GM19328 (cell line): ENCODE measurements at regions not wholly inside any gene's neighbourhood (a gene's known extent, or its start where the extent isn't known, plus 50 kb on each side); places are given as distances from the start of the nearest gene placed in this dataset.

ENCODE experiments used
- ATAC-seq: cut with Tn5 transposase; IDR thresholded peaks from one replicate; pipeline ENCODE4 v1.9.1; 2021; ENCODE audit warnings: mild to moderate bottlenecking, moderate library complexity; ENCODE audit not compliant: unreplicated experiment

DNA sequence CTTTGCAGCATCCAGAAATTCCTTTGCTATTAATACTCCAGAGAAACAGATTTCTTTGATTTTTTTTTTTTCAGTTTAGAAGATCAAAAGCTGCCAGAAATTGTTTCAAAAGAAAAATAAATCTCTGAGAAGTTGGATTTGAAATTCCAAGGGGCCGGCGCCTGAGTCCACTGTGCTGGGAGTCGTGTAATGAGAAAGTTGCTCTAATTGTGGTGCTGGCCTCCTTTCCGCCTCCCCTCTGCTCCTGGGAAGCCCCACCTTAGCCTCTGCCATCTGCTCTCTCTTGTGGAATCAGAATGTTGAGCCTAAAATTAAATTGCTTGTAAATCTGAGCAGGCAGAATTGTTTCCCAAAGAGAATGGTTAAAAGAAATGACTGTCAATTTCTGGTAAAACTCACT, 93.3 kb downstream of the EMX2 start:
- no peak for ATAC-seq

DNA sequence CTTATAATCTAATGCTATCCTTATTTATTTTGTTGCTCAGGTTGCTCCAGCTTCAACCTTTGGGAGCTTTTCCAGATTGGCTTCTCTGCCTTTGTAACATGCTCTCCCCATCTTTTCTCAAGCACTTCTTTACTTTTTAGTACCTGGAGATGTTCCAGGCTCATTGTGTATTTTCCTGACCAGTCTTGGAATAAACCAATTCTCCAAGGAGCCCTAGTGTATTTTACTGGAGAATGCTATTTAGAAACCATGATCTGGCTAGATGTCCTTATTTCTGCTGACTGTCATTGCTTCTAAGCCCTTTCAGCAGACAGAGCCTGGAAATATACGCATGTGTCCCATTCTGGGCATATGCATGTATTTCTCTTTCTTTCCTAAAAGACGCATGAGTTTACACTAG, 95.7 kb downstream of the EMX2 start:
- ATAC-seq, result no peak

DNA sequence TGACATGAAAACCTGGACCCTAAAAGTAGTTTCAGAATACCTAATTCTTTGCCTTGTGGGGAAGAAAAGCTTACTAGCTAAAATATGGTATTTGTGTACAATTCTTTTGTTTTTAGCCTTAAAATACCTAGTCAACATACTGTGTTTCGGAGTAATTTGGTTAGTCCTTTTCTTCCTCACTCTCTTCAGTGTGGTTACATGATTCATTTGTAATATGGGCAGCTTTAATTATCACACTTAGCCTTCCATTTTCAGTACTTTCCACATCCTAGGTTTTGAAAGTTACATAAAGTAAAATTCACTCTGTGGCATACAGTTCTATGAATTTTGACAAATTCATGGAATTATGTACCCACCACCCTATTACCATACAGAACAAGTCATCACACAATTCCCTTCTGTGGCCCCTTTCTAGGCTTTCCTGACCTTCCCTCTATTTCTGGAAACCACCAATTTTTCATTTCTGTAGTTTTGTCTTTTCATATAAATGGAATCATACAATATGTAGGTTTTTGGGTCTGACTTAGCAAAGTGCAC, 96.2 kb downstream of the EMX2 start:
- no peak for ATAC-seq

DNA sequence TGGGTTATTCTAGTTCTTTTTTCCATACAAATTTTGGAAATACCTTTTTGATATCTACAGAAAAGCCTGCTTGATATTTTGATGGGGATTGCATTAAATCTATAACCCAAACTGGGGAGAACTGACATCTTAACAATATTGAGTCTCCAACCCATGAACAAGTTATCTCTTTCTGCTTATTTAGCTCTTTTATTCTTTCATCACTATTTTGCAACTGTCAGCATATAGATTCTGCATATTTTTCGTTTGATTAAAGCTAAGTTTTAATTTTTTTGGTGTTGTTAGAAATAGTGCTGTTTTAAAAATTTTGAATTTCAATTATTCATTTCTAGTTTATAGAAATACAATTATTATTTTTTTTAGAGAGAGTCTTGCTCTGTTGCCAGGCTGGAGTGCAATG, 97.9 kb downstream of the EMX2 start:
- no peak for ATAC-seq

DNA sequence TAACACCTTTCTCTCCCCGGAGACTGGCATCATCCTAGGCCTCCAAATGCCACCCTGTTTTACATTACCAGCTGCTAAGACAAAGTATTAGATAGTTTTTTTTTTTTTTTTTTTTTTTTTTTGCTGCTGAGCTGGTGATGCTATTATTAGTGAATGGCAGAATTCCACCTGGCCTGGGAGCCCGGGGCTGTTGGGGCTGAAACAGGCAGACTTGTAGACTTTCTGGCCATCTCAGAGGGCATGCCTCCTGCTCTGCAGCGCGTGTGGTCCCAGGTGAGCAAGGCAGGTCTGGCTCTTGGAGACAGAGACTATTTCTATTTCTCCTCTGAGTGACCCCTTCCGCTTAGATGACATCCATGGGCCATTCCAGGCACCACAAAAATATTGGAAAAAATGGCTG, 104.2 kb downstream of the EMX2 start:
- no peak for ATAC-seq

DNA sequence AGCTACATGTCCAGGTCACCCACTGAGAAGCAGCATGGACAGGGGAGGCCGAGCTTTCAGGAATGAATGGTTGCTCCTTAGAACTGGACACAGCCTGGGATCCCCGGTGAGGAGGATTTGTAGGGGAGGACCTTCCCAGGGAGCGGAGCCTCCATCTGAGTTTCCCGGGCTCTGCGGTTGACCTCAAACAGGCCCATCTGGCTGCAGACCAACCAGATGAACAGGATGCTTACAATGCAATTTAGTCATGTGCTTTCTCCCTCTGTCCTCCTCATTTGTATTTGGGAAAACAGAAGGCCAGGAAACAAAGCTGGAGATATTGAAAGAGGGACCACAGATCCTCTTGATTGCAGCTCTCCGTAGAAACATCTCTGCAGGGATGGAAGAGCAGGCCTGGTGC, 104.8 kb downstream of the EMX2 start:
- no peak for ATAC-seq

DNA sequence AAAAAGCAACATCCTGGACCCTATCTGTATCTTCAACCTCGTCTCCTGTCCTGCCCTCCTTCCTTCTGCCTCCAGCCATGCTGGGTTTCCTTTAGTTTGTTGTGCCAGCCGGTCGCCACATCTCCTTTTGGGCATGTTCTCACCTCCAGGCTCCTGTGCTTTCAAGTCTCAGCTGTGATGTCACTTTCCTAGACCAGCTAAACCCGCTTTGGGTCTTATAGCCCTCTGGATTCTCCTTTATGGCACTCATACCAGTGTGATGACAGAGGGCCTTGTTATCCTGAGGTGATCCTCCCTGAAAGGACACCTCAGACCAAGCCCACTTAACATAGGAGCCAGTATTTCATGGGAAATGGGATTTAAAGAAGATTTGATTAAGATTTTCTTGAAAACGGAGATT, 108.6 kb downstream of the EMX2 start:
- no peak for ATAC-seq

DNA sequence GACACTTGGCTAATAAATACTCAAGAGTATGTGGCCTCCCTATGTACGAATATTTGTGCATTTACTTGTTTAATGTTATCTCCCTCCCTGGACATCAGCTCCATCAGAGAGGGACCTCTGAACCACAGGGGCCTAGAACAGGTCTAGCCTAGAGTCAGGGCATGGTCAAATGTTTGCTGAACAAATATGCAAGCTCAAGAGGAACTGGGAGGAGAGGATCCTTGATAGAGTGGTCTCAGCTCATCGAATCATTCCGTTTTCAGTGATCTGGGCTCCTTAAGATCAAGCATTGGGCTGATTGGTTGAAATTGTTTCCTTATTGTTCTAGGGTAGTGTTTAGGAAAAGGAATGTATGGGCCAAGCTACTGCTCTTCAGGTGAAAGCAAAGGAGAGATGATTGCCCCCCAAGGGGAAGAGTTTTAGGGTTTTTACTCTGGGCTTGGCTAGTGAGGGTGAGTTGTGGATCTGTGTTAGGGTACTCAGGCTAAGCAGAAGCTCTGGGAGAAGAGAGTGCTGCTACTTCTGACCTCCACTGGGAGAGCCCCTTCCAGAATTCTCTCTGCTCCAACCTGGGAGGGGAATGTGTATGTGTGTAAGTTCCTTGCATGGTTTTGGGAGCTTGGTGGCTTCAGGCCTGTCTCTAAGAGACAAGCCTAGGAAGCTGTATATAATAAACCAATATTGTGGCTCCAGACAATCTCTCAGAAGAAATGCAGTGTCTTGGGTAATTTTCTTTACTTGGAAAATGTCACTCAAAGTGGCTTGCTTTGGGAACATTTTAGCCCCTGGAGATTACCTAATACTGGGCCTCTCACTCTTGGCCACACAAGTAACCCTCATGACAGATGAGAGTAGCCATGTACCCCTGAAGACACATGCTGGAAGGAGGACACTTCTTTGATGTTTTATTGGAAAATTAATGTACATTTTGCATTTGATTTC, 110.0 kb downstream of the EMX2 start:
- peak; percentile 23 for ATAC-seq

DNA sequence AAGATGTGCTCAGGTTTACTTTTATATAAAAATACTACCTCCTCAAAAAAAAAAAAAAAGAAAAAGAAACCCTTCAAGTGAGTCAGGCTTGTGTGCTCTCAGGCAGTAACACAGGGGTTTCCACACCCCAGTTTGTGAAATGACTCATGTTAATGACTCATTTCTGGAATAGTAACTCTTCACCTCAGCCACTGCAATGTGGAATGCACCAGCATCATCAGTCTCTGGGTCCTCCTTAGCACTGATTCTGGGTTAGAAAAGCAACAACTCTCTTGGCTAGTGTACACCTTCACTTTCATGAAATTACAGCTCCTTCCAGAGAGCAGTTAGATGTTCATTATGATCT, 110.6 kb downstream of the EMX2 start:
- peak; percentile 86 for ATAC-seq

DNA sequence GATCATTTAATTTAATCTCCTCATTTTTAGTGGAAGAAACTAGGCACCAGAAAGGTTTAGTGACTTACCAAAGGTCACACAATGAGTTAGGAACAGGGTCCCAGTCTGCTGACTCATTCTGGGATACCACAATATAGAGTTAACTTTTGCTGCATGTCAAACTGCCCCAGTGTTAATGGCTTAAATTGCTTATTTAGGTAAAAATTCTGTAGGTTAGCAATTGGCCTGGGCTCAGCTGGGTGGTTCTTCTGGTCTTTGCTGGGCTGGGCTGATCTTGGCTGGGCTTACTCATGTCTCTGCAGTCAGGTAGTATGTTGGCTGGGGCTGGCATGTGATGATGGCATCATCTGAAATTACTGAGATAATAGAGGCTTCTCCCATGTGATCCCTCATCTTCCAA, 111.6 kb downstream of the EMX2 start:
- no peak for ATAC-seq

DNA sequence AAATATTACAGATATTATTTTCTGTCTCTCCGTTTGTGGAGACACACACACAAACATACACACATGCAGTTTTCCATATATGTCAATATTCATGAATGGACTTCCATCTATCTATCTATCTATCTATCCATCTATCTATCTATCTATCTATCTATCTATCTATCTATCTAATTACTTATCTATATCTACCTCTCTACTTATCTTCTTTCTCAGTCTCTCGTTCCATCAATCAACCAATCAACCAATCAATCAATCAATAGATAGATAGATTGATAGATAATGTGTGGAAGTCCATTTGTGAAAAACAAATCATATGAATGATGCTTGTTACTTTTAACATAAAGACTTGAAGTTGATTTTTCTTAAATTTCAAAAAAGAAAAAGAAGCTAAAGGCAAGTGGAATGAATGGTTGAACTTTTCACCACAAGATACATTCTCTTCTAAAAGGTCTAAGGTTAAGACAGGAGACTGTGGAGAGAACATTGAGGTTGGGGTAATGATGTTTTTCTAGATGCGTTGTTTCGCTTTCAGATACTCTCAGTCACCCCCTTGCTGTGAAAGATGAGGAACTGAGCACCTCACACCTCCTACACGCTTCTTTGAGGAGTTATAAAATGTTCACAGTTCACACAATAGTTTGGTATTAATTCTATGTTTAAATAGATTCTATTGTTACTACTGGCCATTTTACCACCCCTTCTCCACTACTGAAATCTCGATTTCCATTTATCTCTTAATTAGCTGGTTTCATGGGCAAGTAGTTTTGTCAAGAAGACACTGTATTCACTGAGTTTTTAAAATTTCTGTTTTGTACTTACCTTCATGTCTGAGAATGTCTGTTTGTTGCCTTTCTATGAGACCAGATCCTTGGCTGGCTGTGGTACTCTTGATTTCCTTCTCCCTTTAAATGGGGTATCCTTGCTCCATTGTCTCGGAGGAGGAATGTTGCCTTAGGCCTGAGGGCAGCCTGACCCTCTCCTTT, 114.1 kb downstream of the EMX2 start:
- ATAC-seq, result peak; percentile 77

DNA sequence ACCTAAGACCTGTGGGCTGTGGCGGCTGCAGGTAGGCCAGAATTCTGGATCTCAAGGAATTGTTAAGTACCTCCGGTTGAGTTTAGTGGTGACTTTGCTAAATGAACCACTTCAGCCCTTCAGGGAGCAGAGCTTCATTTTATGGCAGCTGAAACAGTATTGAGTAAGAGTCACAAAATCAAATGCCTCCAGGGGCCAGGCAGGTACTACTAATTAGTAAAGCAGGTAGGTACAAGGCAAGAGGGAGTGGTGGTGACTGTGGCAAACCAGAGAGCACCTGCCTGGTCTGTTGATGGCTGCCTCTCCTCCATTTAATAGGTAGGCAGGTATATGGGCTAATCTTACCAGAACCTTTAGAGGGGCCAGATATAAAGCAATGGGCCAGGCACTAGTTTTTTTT, 118.8 kb downstream of the EMX2 start:
- no peak for ATAC-seq

DNA sequence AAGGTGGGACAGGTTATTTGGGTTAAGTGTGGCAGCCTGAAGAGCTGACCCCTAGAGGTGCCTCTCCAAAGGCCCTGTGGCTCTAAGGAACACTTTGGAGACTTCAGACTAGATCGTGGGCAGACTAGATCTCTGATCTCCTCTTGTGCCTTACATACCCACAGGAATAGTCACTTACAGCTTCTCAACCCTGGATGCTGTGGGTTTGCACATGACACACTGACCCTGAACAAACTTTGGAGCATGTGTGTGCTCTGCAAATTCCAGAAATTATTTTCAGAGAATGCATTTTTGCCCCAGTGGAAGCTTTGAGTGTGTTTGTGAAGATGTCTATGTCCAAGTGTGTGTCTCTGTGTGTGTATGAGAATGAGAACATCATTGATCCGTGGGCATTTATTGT, 119.6 kb downstream of the EMX2 start:
- ATAC-seq, result no peak

DNA sequence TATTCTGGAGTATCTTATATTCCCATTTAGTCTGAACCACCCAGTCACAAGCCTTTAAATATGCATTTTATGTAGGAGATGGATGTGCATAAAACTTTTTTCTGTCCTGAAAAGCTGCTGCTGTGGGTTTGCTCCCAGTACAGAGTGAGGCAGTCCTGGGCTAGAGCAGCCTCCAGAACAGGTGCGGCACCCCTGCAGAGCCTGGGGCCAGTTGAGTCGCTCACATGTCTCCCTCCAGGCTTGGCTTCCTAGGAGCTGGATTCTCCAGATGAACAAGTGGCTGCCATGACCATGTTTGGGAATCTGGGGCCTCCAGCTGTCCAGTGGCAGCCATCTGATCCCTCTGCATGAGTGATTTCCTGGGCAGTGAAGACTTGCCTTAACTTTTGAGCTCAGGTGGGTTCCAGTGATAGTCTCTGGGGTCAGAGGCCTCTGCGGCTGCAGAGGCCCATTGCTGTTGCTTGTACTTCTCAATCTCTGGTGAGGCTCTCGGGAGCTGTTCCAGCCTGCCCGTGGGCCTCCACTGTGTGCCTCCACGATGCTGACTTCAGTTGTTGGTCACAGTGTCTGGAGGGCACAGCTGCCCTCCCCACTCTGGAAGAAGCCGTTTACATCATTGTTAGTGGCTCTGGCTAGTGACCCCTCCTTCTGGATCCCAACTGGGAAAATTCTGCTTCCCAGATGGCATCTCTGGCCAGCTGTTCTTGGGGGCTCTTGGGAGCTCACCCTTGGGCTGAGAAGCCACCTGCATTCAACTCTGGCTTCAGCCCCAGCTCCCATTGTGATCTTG, 120.4 kb downstream of the EMX2 start:
- no peak for ATAC-seq

DNA sequence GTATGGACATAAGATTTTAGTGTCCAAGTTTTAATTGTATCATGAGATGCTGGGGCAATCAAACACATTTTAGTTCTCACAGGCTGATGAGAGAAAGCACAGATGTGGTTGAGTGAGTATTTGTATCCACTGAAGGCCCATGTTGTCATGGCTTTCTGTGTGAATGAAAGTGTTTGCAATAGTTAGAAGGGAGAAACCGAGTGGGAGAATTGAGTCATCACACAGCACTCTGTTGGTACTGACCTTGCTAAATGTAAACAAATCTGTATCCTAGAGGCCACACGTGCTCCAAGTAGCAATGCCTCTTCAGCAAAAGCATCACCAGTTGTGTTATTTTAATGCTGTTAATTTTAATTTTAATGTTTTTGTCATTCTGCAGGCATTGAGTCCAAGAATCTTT, 121.2 kb downstream of the EMX2 start:
- peak; percentile 94 for ATAC-seq

DNA sequence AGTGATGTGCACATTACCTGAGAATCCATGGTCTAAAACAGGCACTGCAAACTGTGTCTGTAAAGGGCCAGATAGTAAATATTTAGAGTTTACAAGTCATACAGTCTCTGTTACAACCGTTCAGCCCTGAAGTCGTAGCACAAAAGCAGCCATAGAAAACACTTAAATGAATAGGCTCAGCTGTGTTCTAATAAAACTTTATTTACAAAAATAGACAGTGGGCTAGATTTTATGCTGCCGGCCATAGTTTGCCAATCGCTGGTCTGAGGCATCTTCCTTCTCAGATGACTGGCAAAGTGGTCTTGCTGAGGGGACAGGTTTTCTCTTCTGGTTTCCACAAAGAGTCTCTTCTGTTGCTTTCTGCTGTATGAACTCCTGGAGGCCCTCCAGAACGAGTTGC, 121.7 kb downstream of the EMX2 start:
- no peak for ATAC-seq

DNA sequence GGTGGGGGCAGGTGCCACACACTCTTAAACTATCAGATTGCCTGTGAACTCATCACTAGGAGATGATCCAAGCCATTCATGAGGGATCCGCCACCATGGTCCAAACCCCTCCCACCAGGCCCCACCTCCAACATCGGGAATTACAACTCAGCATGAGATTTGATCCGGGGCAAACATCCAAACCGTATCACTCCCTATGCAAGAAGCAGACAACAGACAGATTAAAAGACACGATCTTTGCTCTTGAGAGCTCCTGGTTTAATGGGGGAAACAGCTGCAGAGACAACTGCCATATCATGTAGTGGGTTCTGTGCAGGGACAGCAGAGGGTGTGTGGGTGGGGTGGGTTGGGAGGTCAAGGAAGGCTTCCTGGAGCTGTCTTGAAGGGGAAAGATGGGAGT, 123.6 kb downstream of the EMX2 start:
- ATAC-seq, result no peak

DNA sequence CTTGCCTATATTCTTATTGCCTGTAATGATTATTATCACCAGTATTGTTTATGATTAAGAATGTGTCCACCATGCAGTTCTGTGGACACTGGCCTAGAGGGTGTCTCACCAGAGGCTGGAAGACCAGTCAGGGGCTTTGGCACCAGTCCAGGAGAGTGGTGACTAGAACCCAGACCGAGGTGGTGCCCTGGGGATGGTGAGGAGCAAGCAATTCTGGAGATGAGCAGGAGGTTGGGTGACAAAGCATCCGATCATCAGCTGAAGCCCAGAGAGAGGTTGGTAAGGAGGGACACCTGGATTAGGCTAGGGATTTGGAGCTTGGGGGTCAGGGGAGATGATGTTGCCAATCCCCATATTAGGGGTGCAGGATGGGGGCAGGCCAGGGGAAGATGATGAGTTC, 124.4 kb downstream of the EMX2 start:
- no peak for ATAC-seq

DNA sequence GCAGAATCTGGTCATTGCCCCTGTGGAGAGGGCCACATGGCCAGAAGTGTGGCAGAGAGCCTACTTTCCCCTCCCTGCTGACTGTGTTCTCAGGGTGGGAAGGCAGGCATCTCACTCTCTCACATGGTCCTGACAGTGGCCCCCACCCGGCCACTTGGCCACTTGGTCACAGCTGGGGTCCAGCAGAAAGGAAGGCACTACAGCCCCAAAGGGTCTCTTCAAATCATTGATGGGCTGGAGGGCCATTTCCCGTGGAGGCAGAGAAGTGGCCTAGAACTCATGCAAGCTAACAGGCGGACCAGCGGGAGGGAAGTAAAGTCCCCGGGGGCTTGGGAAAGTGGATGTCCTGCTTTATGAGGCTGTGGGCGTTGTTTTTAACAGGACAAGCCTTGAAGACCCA, 125.3 kb downstream of the EMX2 start:
- no peak for ATAC-seq

DNA sequence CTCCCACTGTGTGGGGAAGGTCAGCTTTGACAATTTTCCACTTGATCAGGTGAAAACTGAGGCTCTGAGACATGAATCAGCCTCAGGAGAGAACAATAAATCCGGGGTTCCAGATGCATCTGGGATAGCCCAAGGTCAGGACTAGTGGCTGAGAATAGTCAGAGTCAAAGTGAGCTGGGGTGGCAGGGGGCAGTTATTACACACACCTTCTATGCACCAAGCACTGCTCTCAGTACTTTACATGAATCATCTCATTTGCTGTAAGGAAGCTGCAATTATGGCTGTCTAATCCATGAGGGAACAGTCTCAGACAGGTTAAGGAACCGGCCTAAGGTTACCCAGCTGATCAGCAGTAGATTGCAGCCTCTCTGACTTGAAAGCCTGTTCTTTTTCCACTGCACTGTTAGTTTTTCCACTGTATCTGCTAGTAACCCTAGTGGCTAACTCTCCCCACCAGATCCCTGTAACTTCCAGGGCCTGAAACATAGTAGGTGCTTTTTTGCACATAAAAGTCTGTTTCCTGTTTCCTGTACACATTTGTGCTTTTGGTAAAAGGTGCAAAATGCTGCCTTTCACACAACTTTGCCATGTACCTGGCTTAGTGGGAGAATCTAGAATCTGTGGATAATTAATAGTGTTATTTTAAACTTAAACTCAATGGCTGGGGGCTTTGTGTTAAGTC, 125.9 kb downstream of the EMX2 start:
- no peak for ATAC-seq
